ENCODE measurements at regions not wholly inside any gene's neighbourhood (a gene's known extent, or its start where the extent isn't known, plus 50 kb on each side); places are given as distances from the start of the nearest gene placed in this dataset.

- Histone ChIP-seq H3K27me3 (ENCODE audit: control insufficient read depth, insufficient read depth, low read length) (no peaks in the 10 kb centered on the region), H3K36me3 (ENCODE audit: control insufficient read depth, insufficient read depth, low read length) (no peaks in the 10 kb centered on the region), H3K9me3 (ENCODE audit: control insufficient read depth, insufficient read depth, low read length) (no peaks in the 10 kb centered on the region), H3K4me1 (ENCODE audit: control insufficient read depth, insufficient read depth, low read length) (no peaks in the 10 kb centered on the region; the same call in 1 of the 2 replicates), H3K27ac (ENCODE audit: low read length) (no peak overlapping the region), H3K4me3 (ENCODE audit: low read length) (no peak overlapping the region)
- no peak for DNase-seq (ENCODE audit: low read depth, low spot score)
- WGBS (ENCODE audit: insufficient coverage, insufficient read length): no CpG with 5 or more reads among the region's 8 CpGs
Observed at GRCh38 chr6:3540253-3540820, 83.5 kb upstream of the SLC22A23 start.

GRCh38 chr6:3538536-3538935, 81.7 kb upstream of the SLC22A23 start:
- Histone ChIP-seq H3K27ac (ENCODE audit: low read length) (no peak overlapping the region), H3K9me3 (ENCODE audit: control insufficient read depth, insufficient read depth, low read length) (no peaks in the 10 kb centered on the region), H3K36me3 (ENCODE audit: control insufficient read depth, insufficient read depth, low read length) (no peaks in the 10 kb centered on the region), H3K4me3 (ENCODE audit: low read length) (no peak overlapping the region), H3K27me3 (ENCODE audit: control insufficient read depth, insufficient read depth, low read length) (no peaks in the 10 kb centered on the region), H3K4me1 (ENCODE audit: control insufficient read depth, insufficient read depth, low read length) (no peaks in the 10 kb centered on the region; the same call in 1 of the 2 replicates)
- no peak for DNase-seq (ENCODE audit: low read depth, low spot score)
- no CpG with 5 or more reads among the region's 6 CpGs for WGBS (ENCODE audit: insufficient coverage, insufficient read length)

GRCh38 chr6:3536901-3537300, 80.1 kb upstream of the SLC22A23 start:
- H3K27ac ChIP-seq (ENCODE audit: low read length): no peak overlapping the region
- no peak for DNase-seq (ENCODE audit: low read depth, low spot score)
- no peaks in the 10 kb centered on the region for H3K27me3 ChIP-seq (ENCODE audit: control insufficient read depth, insufficient read depth, low read length)
- no CpG with 5 or more reads among the region's 8 CpGs for WGBS (ENCODE audit: insufficient coverage, insufficient read length)
- no peak overlapping the region for H3K4me3 ChIP-seq (ENCODE audit: low read length)
- H3K36me3 ChIP-seq (ENCODE audit: control insufficient read depth, insufficient read depth, low read length): no peaks in the 10 kb centered on the region
- H3K4me1 ChIP-seq (ENCODE audit: control insufficient read depth, insufficient read depth, low read length): no peaks in the 10 kb centered on the region; the same call in 1 of the 2 replicates
- H3K9me3 ChIP-seq (ENCODE audit: control insufficient read depth, insufficient read depth, low read length): no peaks in the 10 kb centered on the region

- no peaks in the 10 kb centered on the region; the same call in 1 of the 2 replicates for H3K4me1 ChIP-seq (ENCODE audit: control insufficient read depth, insufficient read depth, low read length)
- no peak overlapping the region for H3K27ac ChIP-seq (ENCODE audit: low read length)
- no peaks in the 10 kb centered on the region for H3K9me3 ChIP-seq (ENCODE audit: control insufficient read depth, insufficient read depth, low read length)
- no peaks in the 10 kb centered on the region for H3K27me3 ChIP-seq (ENCODE audit: control insufficient read depth, insufficient read depth, low read length)
- no peaks in the 10 kb centered on the region for H3K36me3 ChIP-seq (ENCODE audit: control insufficient read depth, insufficient read depth, low read length)
- no peak overlapping the region for H3K4me3 ChIP-seq (ENCODE audit: low read length)
- WGBS (ENCODE audit: insufficient coverage, insufficient read length): no CpG with 5 or more reads among the region's 19 CpGs
- DNase-seq (ENCODE audit: low read depth, low spot score): no peak
Observed at GRCh38 chr6:3535776-3536435, 79.1 kb upstream of the SLC22A23 start.

- H3K27ac ChIP-seq (ENCODE audit: low read length): no peak overlapping the region
- no peak overlapping the region for H3K4me3 ChIP-seq (ENCODE audit: low read length)
- WGBS (ENCODE audit: insufficient coverage, insufficient read length): no CpG with 5 or more reads among the region's 4 CpGs
- H3K36me3 ChIP-seq (ENCODE audit: control insufficient read depth, insufficient read depth, low read length): no peaks in the 10 kb centered on the region
- H3K27me3 ChIP-seq (ENCODE audit: control insufficient read depth, insufficient read depth, low read length): no peaks in the 10 kb centered on the region
- H3K9me3 ChIP-seq (ENCODE audit: control insufficient read depth, insufficient read depth, low read length): no peaks in the 10 kb centered on the region
- DNase-seq (ENCODE audit: low read depth, low spot score): no peak
- H3K4me1 ChIP-seq (ENCODE audit: control insufficient read depth, insufficient read depth, low read length): no peaks in the 10 kb centered on the region
Observed at GRCh38 chr6:3535033-3535775, 78.4 kb upstream of the SLC22A23 start.

- Histone ChIP-seq H3K36me3 (ENCODE audit: control insufficient read depth, insufficient read depth, low read length) (no peaks in the 10 kb centered on the region), H3K4me3 (ENCODE audit: low read length) (no peak overlapping the region), H3K27ac (ENCODE audit: low read length) (no peak overlapping the region), H3K27me3 (ENCODE audit: control insufficient read depth, insufficient read depth, low read length) (no peaks in the 10 kb centered on the region), H3K4me1 (ENCODE audit: control insufficient read depth, insufficient read depth, low read length) (no peaks in the 10 kb centered on the region), H3K9me3 (ENCODE audit: control insufficient read depth, insufficient read depth, low read length) (no peaks in the 10 kb centered on the region)
- DNase-seq (ENCODE audit: low read depth, low spot score): no peak
- no CpG with 5 or more reads among the region's 4 CpGs for WGBS (ENCODE audit: insufficient coverage, insufficient read length)
Observed at GRCh38 chr6:3534599-3534998, 77.7 kb upstream of the SLC22A23 start.

- no CpG with 5 or more reads among the region's 6 CpGs for WGBS (ENCODE audit: insufficient coverage, insufficient read length)
- Histone ChIP-seq H3K4me1 (ENCODE audit: control insufficient read depth, insufficient read depth, low read length) (no peaks in the 10 kb centered on the region), H3K36me3 (ENCODE audit: control insufficient read depth, insufficient read depth, low read length) (no peaks in the 10 kb centered on the region), H3K4me3 (ENCODE audit: low read length) (no peak overlapping the region), H3K9me3 (ENCODE audit: control insufficient read depth, insufficient read depth, low read length) (no peaks in the 10 kb centered on the region), H3K27me3 (ENCODE audit: control insufficient read depth, insufficient read depth, low read length) (no peaks in the 10 kb centered on the region), H3K27ac (ENCODE audit: low read length) (no peak overlapping the region)
- DNase-seq (ENCODE audit: low read depth, low spot score): no peak
Observed at GRCh38 chr6:3533981-3534380, 77.1 kb upstream of the SLC22A23 start.

- DNase-seq (ENCODE audit: low read depth, low spot score): no peak
- Histone ChIP-seq H3K9me3 (ENCODE audit: control insufficient read depth, insufficient read depth, low read length) (no peaks in the 10 kb centered on the region), H3K27me3 (ENCODE audit: control insufficient read depth, insufficient read depth, low read length) (no peaks in the 10 kb centered on the region), H3K4me3 (ENCODE audit: low read length) (no peak overlapping the region), H3K27ac (ENCODE audit: low read length) (no peak overlapping the region), H3K4me1 (ENCODE audit: control insufficient read depth, insufficient read depth, low read length) (no peaks in the 10 kb centered on the region), H3K36me3 (ENCODE audit: control insufficient read depth, insufficient read depth, low read length) (no peaks in the 10 kb centered on the region)
- WGBS (ENCODE audit: insufficient coverage, insufficient read length): no CpG with 5 or more reads among the region's 5 CpGs
Observed at GRCh38 chr6:3532296-3532916, 75.6 kb upstream of the SLC22A23 start.

GRCh38 chr6:3531481-3531880, 74.6 kb upstream of the SLC22A23 start:
- no peaks in the 10 kb centered on the region; the same call in 1 of the 2 replicates for H3K4me1 ChIP-seq (ENCODE audit: control insufficient read depth, insufficient read depth, low read length)
- DNase-seq (ENCODE audit: low read depth, low spot score): no peak
- H3K27ac ChIP-seq (ENCODE audit: low read length): no peak overlapping the region
- H3K36me3 ChIP-seq (ENCODE audit: control insufficient read depth, insufficient read depth, low read length): no peaks in the 10 kb centered on the region
- no CpG with 5 or more reads among the region's 7 CpGs for WGBS (ENCODE audit: insufficient coverage, insufficient read length)
- H3K9me3 ChIP-seq (ENCODE audit: control insufficient read depth, insufficient read depth, low read length): no peaks in the 10 kb centered on the region
- H3K27me3 ChIP-seq (ENCODE audit: control insufficient read depth, insufficient read depth, low read length): no peaks in the 10 kb centered on the region
- no peak overlapping the region for H3K4me3 ChIP-seq (ENCODE audit: low read length)

- Histone ChIP-seq H3K27me3 (ENCODE audit: control insufficient read depth, insufficient read depth, low read length) (no peaks in the 10 kb centered on the region), H3K27ac (ENCODE audit: low read length) (no peak overlapping the region), H3K9me3 (ENCODE audit: control insufficient read depth, insufficient read depth, low read length) (no peaks in the 10 kb centered on the region), H3K4me3 (ENCODE audit: low read length) (no peak overlapping the region), H3K36me3 (ENCODE audit: control insufficient read depth, insufficient read depth, low read length) (no peaks in the 10 kb centered on the region), H3K4me1 (ENCODE audit: control insufficient read depth, insufficient read depth, low read length) (no peaks in the 10 kb centered on the region; the same call in 1 of the 2 replicates)
- no CpG with 5 or more reads among the region's 10 CpGs for WGBS (ENCODE audit: insufficient coverage, insufficient read length)
- DNase-seq (ENCODE audit: low read depth, low spot score): no peak
Observed at GRCh38 chr6:3530515-3530914, 73.7 kb upstream of the SLC22A23 start.
